ENCODE measurements at regions not wholly inside any gene's neighbourhood (a gene's known extent, or its start where the extent isn't known, plus 50 kb on each side); places are given as distances from the start of the nearest gene placed in this dataset.

- no peaks in the 10 kb centered on the region for H3K36me3 ChIP-seq (ENCODE audit: insufficient read depth, low read length)
- no peak overlapping the region for H3K27ac ChIP-seq (ENCODE audit: low read depth, low read length)
- peaks cover 21% of the 10 kb centered on the region for H3K9me3 ChIP-seq (ENCODE audit: insufficient read depth, low read depth, low read length)
- H3K27me3 ChIP-seq (ENCODE audit: insufficient read depth, low read length), result no peaks in the 10 kb centered on the region
- peaks cover 14% of the 10 kb centered on the region for H3K4me1 ChIP-seq (ENCODE audit: insufficient read depth, low read length)
- 97% methylated on average over 3 of the region's 4 CpGs for WGBS
- H3K9ac ChIP-seq (ENCODE audit: low read depth, low read length), result no peak overlapping the region
- H3K4me3 ChIP-seq (ENCODE audit: low read length), result no peak overlapping the region
These were observed 244.1 kb upstream of the RBBP8 start for GRCh38 chr18:22688877-22689496.

- H3K4me3 ChIP-seq (ENCODE audit: low read length), result no peak overlapping the region
- no peaks in the 10 kb centered on the region for H3K27me3 ChIP-seq (ENCODE audit: insufficient read depth, low read length)
- H3K36me3 ChIP-seq (ENCODE audit: insufficient read depth, low read length), result no peaks in the 10 kb centered on the region
- peaks cover 21% of the 10 kb centered on the region for H3K9me3 ChIP-seq (ENCODE audit: insufficient read depth, low read depth, low read length)
- H3K9ac ChIP-seq (ENCODE audit: low read depth, low read length), result no peak overlapping the region
- H3K4me1 ChIP-seq (ENCODE audit: insufficient read depth, low read length), result peaks cover 16% of the 10 kb centered on the region
- H3K27ac ChIP-seq (ENCODE audit: low read depth, low read length), result no peak overlapping the region
These were observed 243.4 kb upstream of the RBBP8 start for GRCh38 chr18:22689712-22690111.

- H3K36me3 ChIP-seq (ENCODE audit: insufficient read depth, low read length), result no peaks in the 10 kb centered on the region
- H3K9me3 ChIP-seq (ENCODE audit: insufficient read depth, low read depth, low read length), result peaks cover 21% of the 10 kb centered on the region
- no peak overlapping the region for H3K9ac ChIP-seq (ENCODE audit: low read depth, low read length)
- H3K27ac ChIP-seq (ENCODE audit: low read depth, low read length), result no peak overlapping the region
- no peak overlapping the region for H3K4me3 ChIP-seq (ENCODE audit: low read length)
- H3K4me1 ChIP-seq (ENCODE audit: insufficient read depth, low read length), result peaks cover 21% of the 10 kb centered on the region
- H3K27me3 ChIP-seq (ENCODE audit: insufficient read depth, low read length), result no peaks in the 10 kb centered on the region
- 90% methylated on average over 1 of the region's 1 CpG for WGBS
These were observed 242.6 kb upstream of the RBBP8 start for GRCh38 chr18:22690556-22690955.

- H3K9me3 ChIP-seq (ENCODE audit: insufficient read depth, low read depth, low read length), result peaks cover 16% of the 10 kb centered on the region
- H3K27me3 ChIP-seq (ENCODE audit: insufficient read depth, low read length), result no peaks in the 10 kb centered on the region
- H3K4me3 ChIP-seq (ENCODE audit: low read length), result no peak overlapping the region
- WGBS, result 33% methylated on average over 1 of the region's 2 CpGs
- H3K27ac ChIP-seq (ENCODE audit: low read depth, low read length), result no peak overlapping the region
- H3K36me3 ChIP-seq (ENCODE audit: insufficient read depth, low read length), result no peaks in the 10 kb centered on the region
- no peak overlapping the region for H3K9ac ChIP-seq (ENCODE audit: low read depth, low read length)
- peaks cover 21% of the 10 kb centered on the region for H3K4me1 ChIP-seq (ENCODE audit: insufficient read depth, low read length)
These were observed 241.0 kb upstream of the RBBP8 start for GRCh38 chr18:22691946-22692710.

GRCh38 chr18:22694954-22695353 is 238.2 kb upstream of the RBBP8 start:
- Histone ChIP-seq H3K27me3 (ENCODE audit: insufficient read depth, low read length) (no peaks in the 10 kb centered on the region), H3K9me3 (ENCODE audit: insufficient read depth, low read depth, low read length) (no peaks in the 10 kb centered on the region), H3K4me3 (ENCODE audit: low read length) (no peak overlapping the region), H3K27ac (ENCODE audit: low read depth, low read length) (no peak overlapping the region), H3K36me3 (ENCODE audit: insufficient read depth, low read length) (no peaks in the 10 kb centered on the region), H3K4me1 (ENCODE audit: insufficient read depth, low read length) (peaks cover 21% of the 10 kb centered on the region), H3K9ac (ENCODE audit: low read depth, low read length) (no peak overlapping the region)
- WGBS, result 33% methylated on average over 8 of the region's 8 CpGs

- H3K4me3 ChIP-seq (ENCODE audit: low read length), result no peak overlapping the region
- H3K27me3 ChIP-seq (ENCODE audit: insufficient read depth, low read length), result no peaks in the 10 kb centered on the region
- H3K4me1 ChIP-seq (ENCODE audit: insufficient read depth, low read length), result peaks cover 21% of the 10 kb centered on the region
- H3K27ac ChIP-seq (ENCODE audit: low read depth, low read length), result no peak overlapping the region
- no peak overlapping the region for H3K9ac ChIP-seq (ENCODE audit: low read depth, low read length)
- WGBS, result 88% methylated on average over 3 of the region's 4 CpGs
- H3K36me3 ChIP-seq (ENCODE audit: insufficient read depth, low read length), result no peaks in the 10 kb centered on the region
- H3K9me3 ChIP-seq (ENCODE audit: insufficient read depth, low read depth, low read length), result no peaks in the 10 kb centered on the region
These were observed 237.5 kb upstream of the RBBP8 start for GRCh38 chr18:22695674-22696073.

GRCh38 chr18:22697561-22697960 is 235.6 kb upstream of the RBBP8 start:
- Histone ChIP-seq H3K27ac (ENCODE audit: low read depth, low read length) (no peak overlapping the region), H3K4me1 (ENCODE audit: insufficient read depth, low read length) (peaks cover 11% of the 10 kb centered on the region), H3K9ac (ENCODE audit: low read depth, low read length) (no peak overlapping the region), H3K4me3 (ENCODE audit: low read length) (no peak overlapping the region), H3K27me3 (ENCODE audit: insufficient read depth, low read length) (no peaks in the 10 kb centered on the region), H3K36me3 (ENCODE audit: insufficient read depth, low read length) (no peaks in the 10 kb centered on the region), H3K9me3 (ENCODE audit: insufficient read depth, low read depth, low read length) (no peaks in the 10 kb centered on the region)
- 82% methylated on average over 3 of the region's 3 CpGs for WGBS

GRCh38 chr18:22698711-22699110 is 234.4 kb upstream of the RBBP8 start:
- Histone ChIP-seq H3K36me3 (ENCODE audit: insufficient read depth, low read length) (no peaks in the 10 kb centered on the region), H3K27ac (ENCODE audit: low read depth, low read length) (no peak overlapping the region), H3K9me3 (ENCODE audit: insufficient read depth, low read depth, low read length) (no peaks in the 10 kb centered on the region), H3K27me3 (ENCODE audit: insufficient read depth, low read length) (no peaks in the 10 kb centered on the region), H3K4me3 (ENCODE audit: low read length) (no peak overlapping the region), H3K4me1 (ENCODE audit: insufficient read depth, low read length) (peaks cover 7% of the 10 kb centered on the region; the same call in 1 of the 2 replicates), H3K9ac (ENCODE audit: low read depth, low read length) (no peak overlapping the region)
- 90% methylated on average over 1 of the region's 1 CpG for WGBS

- H3K4me3 ChIP-seq (ENCODE audit: low read length), result no peak overlapping the region
- no peaks in the 10 kb centered on the region for H3K9me3 ChIP-seq (ENCODE audit: insufficient read depth, low read depth, low read length)
- H3K36me3 ChIP-seq (ENCODE audit: insufficient read depth, low read length), result no peaks in the 10 kb centered on the region
- 91% methylated on average over 9 of the region's 9 CpGs for WGBS
- no peaks in the 10 kb centered on the region for H3K27me3 ChIP-seq (ENCODE audit: insufficient read depth, low read length)
- H3K9ac ChIP-seq (ENCODE audit: low read depth, low read length), result no peak overlapping the region
- H3K27ac ChIP-seq (ENCODE audit: low read depth, low read length), result no peak overlapping the region
- peaks cover 6% of the 10 kb centered on the region; the same call in 1 of the 2 replicates for H3K4me1 ChIP-seq (ENCODE audit: insufficient read depth, low read length)
These were observed 233.5 kb upstream of the RBBP8 start for GRCh38 chr18:22699629-22700028.

GRCh38 chr18:22700920-22701319 is 232.2 kb upstream of the RBBP8 start:
- no peaks in the 10 kb centered on the region for H3K9me3 ChIP-seq (ENCODE audit: insufficient read depth, low read depth, low read length)

GRCh38 chr18:22701326-22701725 is 231.8 kb upstream of the RBBP8 start:
- Histone ChIP-seq H3K27ac (ENCODE audit: low read depth, low read length) (no peak overlapping the region), H3K4me3 (ENCODE audit: low read length) (no peak overlapping the region), H3K4me1 (ENCODE audit: insufficient read depth, low read length) (no peaks in the 10 kb centered on the region), H3K9ac (ENCODE audit: low read depth, low read length) (no peak overlapping the region), H3K27me3 (ENCODE audit: insufficient read depth, low read length) (no peaks in the 10 kb centered on the region), H3K9me3 (ENCODE audit: insufficient read depth, low read depth, low read length) (no peaks in the 10 kb centered on the region), H3K36me3 (ENCODE audit: insufficient read depth, low read length) (no peaks in the 10 kb centered on the region)
- WGBS, result 92% methylated on average over 4 of the region's 6 CpGs

More at GRCh38 chr18:22700920-22701319, 232.2 kb upstream of the RBBP8 start:
- no peaks in the 10 kb centered on the region for H3K27me3 ChIP-seq (ENCODE audit: insufficient read depth, low read length)
- no peak overlapping the region for H3K4me3 ChIP-seq (ENCODE audit: low read length)
- no peak overlapping the region for H3K27ac ChIP-seq (ENCODE audit: low read depth, low read length)
- H3K36me3 ChIP-seq (ENCODE audit: insufficient read depth, low read length), result no peaks in the 10 kb centered on the region
- WGBS, result no CpG with 5 or more reads among the region's 1 CpG
- no peak overlapping the region for H3K9ac ChIP-seq (ENCODE audit: low read depth, low read length)
- H3K4me1 ChIP-seq (ENCODE audit: insufficient read depth, low read length), result no peaks in the 10 kb centered on the region
